PFSK-1 (cell line): ENCODE measurements at regions not wholly inside any gene's neighbourhood (a gene's known extent, or its start where the extent isn't known, plus 50 kb on each side); places are given as distances from the start of the nearest gene placed in this dataset.

Source experiments
- FOXP2 ChIP-seq: optimal IDR thresholded peaks from 2 replicates; pipeline ENCODE3; 2011; ENCODE audit warnings: borderline replicate concordance, control low read depth, inconsistent platforms; ENCODE audit not compliant: insufficient read depth; ENCODE audit errors: extremely low read length, extremely low read depth
- POLR2AphosphoS5 ChIP-seq: IDR thresholded peaks from 2 replicates; pipeline ENCODE4 v1.6.1; 2012; ENCODE audit warnings: low read depth, mild to moderate bottlenecking, control low read depth, low read length, moderate library complexity
- REST ChIP-seq, 2 experiments: IDR thresholded peaks; 2 replicates each; pipeline versions ENCODE4 v1.6.1 to v1.8.0; 2011 to 2012; ENCODE audit warnings: low read depth in 2 of 2, low read length in 2 of 2, control low read depth in 1 of 2, inconsistent platforms in 1 of 2, mild to moderate bottlenecking in 1 of 2, moderate library complexity in 1 of 2; ENCODE audit not compliant: insufficient read depth in 1 of 2
- SIN3A ChIP-seq: IDR thresholded peaks from 2 replicates; pipeline ENCODE4 v1.6.1; 2012; ENCODE audit warnings: mild to moderate bottlenecking, low read length, moderate library complexity, borderline replicate concordance; ENCODE audit not compliant: insufficient read depth
- TAF1 ChIP-seq: IDR thresholded peaks from 2 replicates; pipeline ENCODE4 v1.6.1; 2012; ENCODE audit warnings: low read length, control low read depth, borderline replicate concordance; ENCODE audit not compliant: insufficient read depth

DNA sequence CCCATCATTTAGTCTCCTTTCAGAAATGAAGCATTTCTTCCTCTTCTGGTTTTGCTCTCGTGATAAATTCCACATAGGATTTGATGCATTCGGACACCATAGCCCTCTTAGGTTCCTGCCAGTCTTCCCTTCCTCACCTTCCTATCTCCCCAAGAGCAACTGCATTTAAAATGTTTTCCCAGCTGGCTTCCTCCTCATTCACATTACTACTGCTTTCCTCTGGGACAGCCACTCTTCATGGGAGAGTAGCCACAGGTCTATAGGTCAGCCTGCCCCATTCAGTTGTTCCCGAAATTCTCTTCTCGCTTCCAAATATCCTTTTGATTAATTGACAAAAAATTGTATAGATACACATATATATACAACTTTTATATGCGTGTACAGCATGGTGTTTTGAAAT, 214.2 kb upstream of the PDE10A start:
- no peak for TF ChIP-seq REST (IDR thresholded peaks at IDR 0.05; ENCODE audit: insufficient read depth in 1 of 2, low read depth in 2 of 2, low read length in 2 of 2)
- peak; percentile 98 for TF ChIP-seq SIN3A
- TF ChIP-seq FOXP2: no peak
- TF ChIP-seq POLR2AphosphoS5: no peak

- TF ChIP-seq FOXP2 (no peak), SIN3A (peak; percentile 68; the same call in 1 of the 2 replicates), TAF1 (no peak), POLR2AphosphoS5 (no peak)
These were observed 213.5 kb upstream of the PDE10A start for GRCh38 chr6:165876588-165876987.

- TF ChIP-seq FOXP2 (no peak), REST (IDR thresholded peaks at IDR 0.05; ENCODE audit: insufficient read depth in 1 of 2, low read depth in 2 of 2, low read length in 2 of 2) (no peak), POLR2AphosphoS5 (no peak), TAF1 (no peak), SIN3A (no peak)
These were observed 212.9 kb upstream of the PDE10A start for GRCh38 chr6:165875946-165876345.

DNA sequence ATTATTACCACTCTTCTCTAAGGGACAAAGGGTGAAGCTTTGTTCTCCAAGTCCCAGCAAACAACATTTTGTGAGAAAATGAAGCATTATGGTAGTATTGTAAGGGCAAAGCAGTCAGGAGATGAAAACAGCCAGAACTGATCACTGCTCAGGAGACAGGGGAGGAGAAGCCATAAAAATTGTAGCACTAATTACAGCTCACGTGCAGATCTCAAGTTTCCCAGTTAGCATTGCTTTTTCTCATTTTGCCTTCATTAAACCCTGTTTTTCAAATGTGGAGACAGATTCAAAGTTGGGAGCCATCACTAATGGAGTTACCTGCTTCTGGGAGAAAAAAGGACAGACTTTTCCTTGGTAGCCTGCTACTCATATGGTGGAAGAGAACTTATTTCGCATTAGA, 210.9 kb upstream of the PDE10A start:
- TF ChIP-seq POLR2AphosphoS5 (no peak), REST (IDR thresholded peaks at IDR 0.05; ENCODE audit: insufficient read depth in 1 of 2, low read depth in 2 of 2, low read length in 2 of 2) (no peak), FOXP2 (no peak), SIN3A (no peak)

DNA sequence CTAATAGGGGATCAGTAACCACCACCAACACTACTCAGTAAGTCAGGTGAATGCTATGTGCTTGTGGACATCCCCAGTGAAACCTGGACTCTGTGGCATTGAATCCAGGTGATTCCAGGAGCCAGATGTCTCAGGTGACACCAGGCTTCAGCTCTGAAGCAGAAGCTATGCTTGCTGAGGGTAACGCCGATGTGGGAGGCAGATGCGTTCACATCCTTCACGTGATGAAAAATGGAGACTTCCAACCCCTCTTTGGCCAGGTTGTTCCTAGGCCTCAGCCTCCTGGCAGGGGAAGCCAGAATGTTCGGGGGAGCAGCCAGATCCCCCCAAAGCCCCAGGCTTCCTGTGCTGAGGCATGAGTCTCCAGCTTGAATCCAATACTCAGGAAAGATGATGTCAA, 209.8 kb upstream of the PDE10A start:
- TF ChIP-seq TAF1 (no peak), REST (IDR thresholded peaks at IDR 0.05; ENCODE audit: insufficient read depth in 1 of 2, low read depth in 2 of 2, low read length in 2 of 2) (no peak), SIN3A (no peak), FOXP2 (no peak), POLR2AphosphoS5 (no peak; the same call in 1 of the 2 replicates)
